HEK293 (cell line): ENCODE measurements at regions not wholly inside any gene's neighbourhood (a gene's known extent, or its start where the extent isn't known, plus 50 kb on each side); places are given as distances from the start of the nearest gene placed in this dataset.

Experiments used
- CTCF ChIP-seq: fragments of 450-650 bp; formaldehyde crosslinking; IDR thresholded peaks from 2 replicates; pipeline ENCODE4 v1.5.1; 2016; ENCODE audit warnings: missing biosample characterization, missing genetic modification characterization
- KLF7 ChIP-seq: fragments of 450-650 bp; formaldehyde crosslinking; IDR thresholded peaks from 2 replicates; pipeline ENCODE4 v1.5.1; 2016; ENCODE audit warnings: missing biosample characterization, missing genetic modification characterization, borderline replicate concordance
- ZBTB10 ChIP-seq: fragments of 450-650 bp; formaldehyde crosslinking; IDR thresholded peaks from 2 replicates; pipeline ENCODE4 v1.5.1; 2016; ENCODE audit warnings: missing biosample characterization, missing genetic modification characterization
- ZNF302 ChIP-seq: fragments of 450-650 bp; formaldehyde crosslinking; IDR thresholded peaks from 2 replicates; pipeline ENCODE4 v1.5.1; 2016; ENCODE audit warnings: missing biosample characterization, missing genetic modification characterization, low read depth
- ZNF624 ChIP-seq: fragments of 450-650 bp; formaldehyde crosslinking; IDR thresholded peaks from 2 replicates; pipeline ENCODE4 v1.5.1; 2017; ENCODE audit warnings: missing biosample characterization, missing genetic modification characterization

GRCh38 chr10:90571481-90572258 is 286.2 kb downstream of the HTR7 start:
- TF ChIP-seq ZNF302 (tag by site-specific recombination): no peak
- TF ChIP-seq ZNF624 (tag by site-specific recombination): no peak
- TF ChIP-seq KLF7 (tag by site-specific recombination): no peak
- no peak for TF ChIP-seq ZBTB10 (tag by site-specific recombination)
- no peak for TF ChIP-seq CTCF (tag by site-specific recombination)
